ENCODE measurements at regions not wholly inside any gene's neighbourhood (a gene's known extent, or its start where the extent isn't known, plus 50 kb on each side); places are given as distances from the start of the nearest gene placed in this dataset.

DNA sequence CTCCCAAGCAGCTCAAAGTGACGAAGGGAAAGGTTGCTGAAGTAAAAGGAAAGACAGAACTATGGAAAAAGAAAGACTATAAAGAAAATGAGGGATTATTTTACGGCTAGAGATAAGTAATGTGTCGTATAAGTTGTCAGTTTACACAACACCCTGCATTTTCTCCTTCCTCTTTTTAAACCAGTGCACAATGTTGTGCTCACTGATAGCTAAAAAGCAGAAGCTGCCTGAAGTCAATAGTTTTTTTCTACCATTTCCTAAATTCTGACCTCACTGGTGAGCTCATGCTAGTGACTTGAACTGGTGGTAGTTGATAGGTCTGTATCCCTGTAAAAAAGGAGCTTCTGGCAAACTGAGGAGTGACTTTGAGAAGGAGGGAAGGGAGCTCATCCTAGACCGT is 368.6 kb upstream of the GBE1 start (continued):
- TF ChIP-seq, protein P1, sequence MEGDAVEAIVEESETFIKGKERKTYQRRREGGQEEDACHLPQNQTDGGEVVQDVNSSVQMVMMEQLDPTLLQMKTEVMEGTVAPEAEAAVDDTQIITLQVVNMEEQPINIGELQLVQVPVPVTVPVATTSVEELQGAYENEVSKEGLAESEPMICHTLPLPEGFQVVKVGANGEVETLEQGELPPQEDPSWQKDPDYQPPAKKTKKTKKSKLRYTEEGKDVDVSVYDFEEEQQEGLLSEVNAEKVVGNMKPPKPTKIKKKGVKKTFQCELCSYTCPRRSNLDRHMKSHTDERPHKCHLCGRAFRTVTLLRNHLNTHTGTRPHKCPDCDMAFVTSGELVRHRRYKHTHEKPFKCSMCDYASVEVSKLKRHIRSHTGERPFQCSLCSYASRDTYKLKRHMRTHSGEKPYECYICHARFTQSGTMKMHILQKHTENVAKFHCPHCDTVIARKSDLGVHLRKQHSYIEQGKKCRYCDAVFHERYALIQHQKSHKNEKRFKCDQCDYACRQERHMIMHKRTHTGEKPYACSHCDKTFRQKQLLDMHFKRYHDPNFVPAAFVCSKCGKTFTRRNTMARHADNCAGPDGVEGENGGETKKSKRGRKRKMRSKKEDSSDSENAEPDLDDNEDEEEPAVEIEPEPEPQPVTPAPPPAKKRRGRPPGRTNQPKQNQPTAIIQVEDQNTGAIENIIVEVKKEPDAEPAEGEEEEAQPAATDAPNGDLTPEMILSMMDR (conservative IDR thresholded peaks at IDR 0.05; ENCODE audit: low read depth in 2 of 2): no peak
- no peak for TF ChIP-seq NANOG (IDR thresholded peaks at IDR 0.05; ENCODE audit: borderline replicate concordance)
- TF ChIP-seq, protein P2, sequence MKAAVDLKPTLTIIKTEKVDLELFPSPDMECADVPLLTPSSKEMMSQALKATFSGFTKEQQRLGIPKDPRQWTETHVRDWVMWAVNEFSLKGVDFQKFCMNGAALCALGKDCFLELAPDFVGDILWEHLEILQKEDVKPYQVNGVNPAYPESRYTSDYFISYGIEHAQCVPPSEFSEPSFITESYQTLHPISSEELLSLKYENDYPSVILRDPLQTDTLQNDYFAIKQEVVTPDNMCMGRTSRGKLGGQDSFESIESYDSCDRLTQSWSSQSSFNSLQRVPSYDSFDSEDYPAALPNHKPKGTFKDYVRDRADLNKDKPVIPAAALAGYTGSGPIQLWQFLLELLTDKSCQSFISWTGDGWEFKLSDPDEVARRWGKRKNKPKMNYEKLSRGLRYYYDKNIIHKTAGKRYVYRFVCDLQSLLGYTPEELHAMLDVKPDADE (IDR thresholded peaks at IDR 0.05): no peak
- no peak for TF ChIP-seq EZH2phosphoT487 (IDR thresholded peaks at IDR 0.05; ENCODE audit: unreplicated experiment)
- TF ChIP-seq CREB1 (CRISPR knock-in tag; IDR thresholded peaks at IDR 0.05; ENCODE audit: low read depth): no peak
- TF ChIP-seq, protein P3, sequence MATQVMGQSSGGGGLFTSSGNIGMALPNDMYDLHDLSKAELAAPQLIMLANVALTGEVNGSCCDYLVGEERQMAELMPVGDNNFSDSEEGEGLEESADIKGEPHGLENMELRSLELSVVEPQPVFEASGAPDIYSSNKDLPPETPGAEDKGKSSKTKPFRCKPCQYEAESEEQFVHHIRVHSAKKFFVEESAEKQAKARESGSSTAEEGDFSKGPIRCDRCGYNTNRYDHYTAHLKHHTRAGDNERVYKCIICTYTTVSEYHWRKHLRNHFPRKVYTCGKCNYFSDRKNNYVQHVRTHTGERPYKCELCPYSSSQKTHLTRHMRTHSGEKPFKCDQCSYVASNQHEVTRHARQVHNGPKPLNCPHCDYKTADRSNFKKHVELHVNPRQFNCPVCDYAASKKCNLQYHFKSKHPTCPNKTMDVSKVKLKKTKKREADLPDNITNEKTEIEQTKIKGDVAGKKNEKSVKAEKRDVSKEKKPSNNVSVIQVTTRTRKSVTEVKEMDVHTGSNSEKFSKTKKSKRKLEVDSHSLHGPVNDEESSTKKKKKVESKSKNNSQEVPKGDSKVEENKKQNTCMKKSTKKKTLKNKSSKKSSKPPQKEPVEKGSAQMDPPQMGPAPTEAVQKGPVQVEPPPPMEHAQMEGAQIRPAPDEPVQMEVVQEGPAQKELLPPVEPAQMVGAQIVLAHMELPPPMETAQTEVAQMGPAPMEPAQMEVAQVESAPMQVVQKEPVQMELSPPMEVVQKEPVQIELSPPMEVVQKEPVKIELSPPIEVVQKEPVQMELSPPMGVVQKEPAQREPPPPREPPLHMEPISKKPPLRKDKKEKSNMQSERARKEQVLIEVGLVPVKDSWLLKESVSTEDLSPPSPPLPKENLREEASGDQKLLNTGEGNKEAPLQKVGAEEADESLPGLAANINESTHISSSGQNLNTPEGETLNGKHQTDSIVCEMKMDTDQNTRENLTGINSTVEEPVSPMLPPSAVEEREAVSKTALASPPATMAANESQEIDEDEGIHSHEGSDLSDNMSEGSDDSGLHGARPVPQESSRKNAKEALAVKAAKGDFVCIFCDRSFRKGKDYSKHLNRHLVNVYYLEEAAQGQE (IDR thresholded peaks at IDR 0.05; ENCODE audit: unreplicated experiment): no peak
- TF ChIP-seq ZNF114 (CRISPR knock-in tag; IDR thresholded peaks at IDR 0.05): no peak
- TF ChIP-seq STAT1 (IDR thresholded peaks at IDR 0.05; ENCODE audit: unreplicated experiment): no peak

DNA sequence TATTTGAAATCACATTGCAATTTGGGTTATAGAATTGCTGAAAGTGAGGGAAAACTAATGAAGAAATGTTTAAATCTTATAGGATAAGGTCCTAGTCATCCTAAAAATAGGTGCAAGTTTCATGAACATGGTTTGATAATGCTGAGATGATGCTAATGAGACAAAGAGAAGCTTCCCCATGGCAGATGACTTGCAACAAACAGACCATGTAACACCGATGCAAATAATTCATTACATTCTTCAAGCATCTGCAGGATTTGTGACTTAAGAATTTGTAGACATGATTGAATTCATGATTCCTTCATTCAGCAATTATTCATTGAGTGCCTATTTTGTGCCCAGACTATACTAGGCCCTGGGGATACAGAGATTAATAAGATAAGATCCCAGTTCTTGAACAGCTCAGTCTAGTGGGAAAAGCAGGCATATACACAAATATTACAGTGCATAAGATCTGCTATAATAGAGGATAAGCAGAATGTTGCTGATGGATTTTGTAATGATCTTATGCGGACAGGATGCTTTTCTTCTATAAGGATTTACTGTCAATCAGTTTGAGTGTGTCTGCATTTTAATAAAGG is 367.9 kb upstream of the GBE1 start:
- ATAC-seq: no peak
- peaks cover 11% of the 10 kb centered on the region for H3K4me1 Mint-ChIP-seq
- TF ChIP-seq, protein P4, sequence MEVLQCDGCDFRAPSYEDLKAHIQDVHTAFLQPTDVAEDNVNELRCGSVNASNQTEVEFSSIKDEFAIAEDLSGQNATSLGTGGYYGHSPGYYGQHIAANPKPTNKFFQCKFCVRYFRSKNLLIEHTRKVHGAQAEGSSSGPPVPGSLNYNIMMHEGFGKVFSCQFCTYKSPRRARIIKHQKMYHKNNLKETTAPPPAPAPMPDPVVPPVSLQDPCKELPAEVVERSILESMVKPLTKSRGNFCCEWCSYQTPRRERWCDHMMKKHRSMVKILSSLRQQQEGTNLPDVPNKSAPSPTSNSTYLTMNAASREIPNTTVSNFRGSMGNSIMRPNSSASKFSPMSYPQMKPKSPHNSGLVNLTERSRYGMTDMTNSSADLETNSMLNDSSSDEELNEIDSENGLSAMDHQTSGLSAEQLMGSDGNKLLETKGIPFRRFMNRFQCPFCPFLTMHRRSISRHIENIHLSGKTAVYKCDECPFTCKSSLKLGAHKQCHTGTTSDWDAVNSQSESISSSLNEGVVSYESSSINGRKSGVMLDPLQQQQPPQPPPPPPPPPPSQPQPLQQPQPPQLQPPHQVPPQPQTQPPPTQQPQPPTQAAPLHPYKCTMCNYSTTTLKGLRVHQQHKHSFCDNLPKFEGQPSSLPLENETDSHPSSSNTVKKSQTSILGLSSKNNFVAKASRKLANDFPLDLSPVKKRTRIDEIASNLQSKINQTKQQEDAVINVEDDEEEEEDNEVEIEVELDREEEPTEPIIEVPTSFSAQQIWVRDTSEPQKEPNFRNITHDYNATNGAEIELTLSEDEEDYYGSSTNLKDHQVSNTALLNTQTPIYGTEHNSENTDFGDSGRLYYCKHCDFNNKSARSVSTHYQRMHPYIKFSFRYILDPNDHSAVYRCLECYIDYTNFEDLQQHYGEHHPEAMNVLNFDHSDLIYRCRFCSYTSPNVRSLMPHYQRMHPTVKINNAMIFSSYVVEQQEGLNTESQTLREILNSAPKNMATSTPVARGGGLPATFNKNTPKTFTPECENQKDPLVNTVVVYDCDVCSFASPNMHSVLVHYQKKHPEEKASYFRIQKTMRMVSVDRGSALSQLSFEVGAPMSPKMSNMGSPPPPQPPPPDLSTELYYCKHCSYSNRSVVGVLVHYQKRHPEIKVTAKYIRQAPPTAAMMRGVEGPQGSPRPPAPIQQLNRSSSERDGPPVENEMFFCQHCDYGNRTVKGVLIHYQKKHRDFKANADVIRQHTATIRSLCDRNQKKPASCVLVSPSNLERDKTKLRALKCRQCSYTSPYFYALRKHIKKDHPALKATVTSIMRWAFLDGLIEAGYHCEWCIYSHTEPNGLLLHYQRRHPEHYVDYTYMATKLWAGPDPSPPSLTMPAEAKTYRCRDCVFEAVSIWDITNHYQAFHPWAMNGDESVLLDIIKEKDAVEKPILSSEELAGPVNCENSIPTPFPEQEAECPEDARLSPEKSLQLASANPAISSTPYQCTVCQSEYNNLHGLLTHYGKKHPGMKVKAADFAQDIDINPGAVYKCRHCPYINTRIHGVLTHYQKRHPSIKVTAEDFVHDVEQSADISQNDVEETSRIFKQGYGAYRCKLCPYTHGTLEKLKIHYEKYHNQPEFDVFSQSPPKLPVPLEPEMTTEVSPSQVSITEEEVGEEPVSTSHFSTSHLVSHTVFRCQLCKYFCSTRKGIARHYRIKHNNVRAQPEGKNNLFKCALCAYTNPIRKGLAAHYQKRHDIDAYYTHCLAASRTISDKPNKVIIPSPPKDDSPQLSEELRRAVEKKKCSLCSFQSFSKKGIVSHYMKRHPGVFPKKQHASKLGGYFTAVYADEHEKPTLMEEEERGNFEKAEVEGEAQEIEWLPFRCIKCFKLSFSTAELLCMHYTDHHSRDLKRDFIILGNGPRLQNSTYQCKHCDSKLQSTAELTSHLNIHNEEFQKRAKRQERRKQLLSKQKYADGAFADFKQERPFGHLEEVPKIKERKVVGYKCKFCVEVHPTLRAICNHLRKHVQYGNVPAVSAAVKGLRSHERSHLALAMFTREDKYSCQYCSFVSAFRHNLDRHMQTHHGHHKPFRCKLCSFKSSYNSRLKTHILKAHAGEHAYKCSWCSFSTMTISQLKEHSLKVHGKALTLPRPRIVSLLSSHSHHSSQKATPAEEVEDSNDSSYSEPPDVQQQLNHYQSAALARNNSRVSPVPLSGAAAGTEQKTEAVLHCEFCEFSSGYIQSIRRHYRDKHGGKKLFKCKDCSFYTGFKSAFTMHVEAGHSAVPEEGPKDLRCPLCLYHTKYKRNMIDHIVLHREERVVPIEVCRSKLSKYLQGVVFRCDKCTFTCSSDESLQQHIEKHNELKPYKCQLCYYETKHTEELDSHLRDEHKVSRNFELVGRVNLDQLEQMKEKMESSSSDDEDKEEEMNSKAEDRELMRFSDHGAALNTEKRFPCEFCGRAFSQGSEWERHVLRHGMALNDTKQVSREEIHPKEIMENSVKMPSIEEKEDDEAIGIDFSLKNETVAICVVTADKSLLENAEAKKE (CRISPR knock-in tag; IDR thresholded peaks at IDR 0.05): no peak
- no peak for TF ChIP-seq EZH2 (IDR thresholded peaks at IDR 0.05; ENCODE audit: low read depth, unreplicated experiment)
- no peak for TF ChIP-seq NANOG (IDR thresholded peaks at IDR 0.05; ENCODE audit: borderline replicate concordance)
- no peak for TF ChIP-seq EZH2phosphoT487 (IDR thresholded peaks at IDR 0.05; ENCODE audit: unreplicated experiment)

More for the DNA sequence above, 367.9 kb upstream of the GBE1 start:
- Histone ChIP-seq H3K9me2 (ENCODE audit: insufficient read depth) (peaks cover 9% of the 10 kb centered on the region; the same call in 1 of the 2 replicates), H3K4me2 (no peak overlapping the region), H3K27me3 (ENCODE audit: insufficient read depth) (no peaks in the 10 kb centered on the region), H3K36me3 (ENCODE audit: insufficient read depth) (no peaks in the 10 kb centered on the region), H4K20me1 (replicated peaks; ENCODE audit: insufficient read depth) (no peaks in the 10 kb centered on the region), H3K4me1 (ENCODE audit: insufficient read depth) (peaks cover 11% of the 10 kb centered on the region), H3K79me2 (replicated peaks; ENCODE audit: insufficient read depth) (no peaks in the 10 kb centered on the region), H3F3A (replicated peaks; ENCODE audit: low read depth) (no peaks in the 10 kb centered on the region), H3K4me3 (no peak overlapping the region), H3K27ac (ENCODE audit: low read depth) (no peak overlapping the region), H2AFZ (no peak overlapping the region)
- no peak for DNase-seq (ENCODE audit: low spot score)
- H3K4me3 Mint-ChIP-seq: no peak overlapping the region
- H3K27ac Mint-ChIP-seq: no peak overlapping the region
- no peaks in the 10 kb centered on the region for H3K36me3 Mint-ChIP-seq (ENCODE audit: low read depth)
- no peaks in the 10 kb centered on the region for H3K9me3 Mint-ChIP-seq
- no peaks in the 10 kb centered on the region for H3K27me3 Mint-ChIP-seq (ENCODE audit: insufficient read depth, low read depth, poor library complexity)
